CD4-positive, alpha-beta memory T cell (primary cell): ENCODE measurements at regions not wholly inside any gene's neighbourhood (a gene's known extent, or its start where the extent isn't known, plus 50 kb on each side); places are given as distances from the start of the nearest gene placed in this dataset.

Experiments
- CTCF ChIA-PET: fragments of 350-600 bp; sonication (Branson Sonifier 250); formaldehyde crosslinking; loops from one replicate; lab custom pipeline; 2021; ENCODE audit warnings: inconsistent platforms; ENCODE audit not compliant: partially characterized antibody; lab: Charles Lee
- POLR2A ChIA-PET: fragments of 350-600 bp; sonication (Branson Sonifier 250); formaldehyde crosslinking; loops from one replicate; lab custom pipeline; 2021; ENCODE audit not compliant: partially characterized antibody; lab: Charles Lee
- DNase-seq, 5 donors: peaks; one replicate each; pipeline versions ENCODE4 v3.0.0 to v3.0.0-alpha.2; 2020 to 2022; ENCODE audit warnings: mixed read lengths in 1 of 5
- H3K27ac ChIP-seq: one replicate; pipeline ENCODE4 v1.7.0; 2013; ENCODE audit warnings: low read depth, low read length
- H3K27me3 ChIP-seq: 2 replicates; pipeline ENCODE4 v1.7.0; 2013; ENCODE audit warnings: mild to moderate bottlenecking, low read length, moderate library complexity; ENCODE audit not compliant: insufficient read depth
- H3K36me3 ChIP-seq: 2 replicates; pipeline ENCODE4 v1.7.0; 2013; ENCODE audit warnings: mild to moderate bottlenecking, low read length, moderate library complexity; ENCODE audit not compliant: insufficient read depth
- H3K4me1 ChIP-seq: 2 replicates; pipeline ENCODE4 v1.7.0; 2013; ENCODE audit warnings: mild to moderate bottlenecking, low read length, moderate library complexity; ENCODE audit not compliant: insufficient read depth
- H3K4me3 ChIP-seq, 2 donors: one replicate each; pipeline ENCODE4 v1.7.0; 2013; ENCODE audit warnings: low read length in 2 of 2, mild to moderate bottlenecking in 1 of 2
- H3K9me3 ChIP-seq, 2 donors: one replicate each; pipeline ENCODE4 v1.7.0; 2013; ENCODE audit warnings: low read length in 2 of 2, control low read depth in 1 of 2; ENCODE audit not compliant: control insufficient read depth in 1 of 2
- H3K27ac Mint-ChIP-seq, 7 donors: one replicate each; pipeline ENCODE4 v1.8.0; 2020 to 2021; ENCODE audit warnings: mixed read lengths in 7 of 7, mild to moderate bottlenecking in 6 of 7, inconsistent platforms in 3 of 7, moderate library complexity in 3 of 7
- H3K27me3 Mint-ChIP-seq, 2 donors: one replicate each; pipeline ENCODE4 v1.8.0; 2020 to 2021; ENCODE audit warnings: mixed read lengths in 2 of 2
- H3K36me3 Mint-ChIP-seq, 2 donors: one replicate each; pipeline ENCODE4 v1.8.0; 2020 to 2021; ENCODE audit warnings: mixed read lengths in 2 of 2, inconsistent platforms in 1 of 2, mild to moderate bottlenecking in 1 of 2
- H3K4me1 Mint-ChIP-seq, 4 donors: one replicate each; pipeline ENCODE4 v1.8.0; 2020 to 2021; ENCODE audit warnings: mixed read lengths in 4 of 4, mild to moderate bottlenecking in 1 of 4
- H3K4me3 Mint-ChIP-seq, 8 donors: one replicate each; pipeline ENCODE4 v1.8.0; 2020 to 2021; ENCODE audit warnings: mixed read lengths in 8 of 8, mild to moderate bottlenecking in 7 of 8, moderate library complexity in 6 of 8, inconsistent platforms in 3 of 8
- H3K9me3 Mint-ChIP-seq, 8 donors: one replicate each; pipeline ENCODE4 v1.8.0; 2020 to 2021; ENCODE audit warnings: mixed read lengths in 8 of 8, mild to moderate bottlenecking in 5 of 8, inconsistent platforms in 3 of 8, moderate library complexity in 1 of 8
- intact Hi-C: fragments of 100-400 bp; cut with micrococcal nuclease; formaldehyde crosslinking; loops from one replicate; pipeline ENCODE4 v1.15.1; 2023

DNA sequence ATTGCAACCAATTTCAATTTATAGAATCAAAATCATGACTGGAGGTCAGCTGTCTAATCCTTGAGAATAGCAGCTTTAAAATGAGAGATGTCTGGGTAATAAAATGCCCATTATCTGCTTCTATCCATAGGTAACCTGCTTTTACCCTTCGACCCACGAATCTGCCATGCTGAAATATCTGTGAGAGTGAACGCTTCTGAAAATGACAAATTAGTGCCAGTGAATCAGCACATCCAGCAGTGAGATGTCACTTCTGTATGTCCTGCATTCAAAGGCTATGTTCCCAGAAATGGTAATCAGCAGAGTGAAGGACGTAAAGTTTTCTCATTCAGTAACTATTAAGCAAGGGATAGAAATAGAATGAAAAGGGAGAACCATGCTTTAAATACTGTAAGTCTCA lies 532.4 kb upstream of the ITGA1 start:
- H3K4me1 ChIP-seq, result no peaks in the 10 kb centered on the region
- Mint-ChIP-seq H3K27ac (no peak overlapping the region), H3K9me3 (peaks cover 0 to 9% (median 0%) of the 10 kb centered on the region in 8 donors), H3K4me1 (no peaks in the 10 kb centered on the region), H3K36me3 (no peaks in the 10 kb centered on the region), H3K27me3 (no peaks in the 10 kb centered on the region), H3K4me3 (no peak overlapping the region)
- no peaks in the 10 kb centered on the region for H3K27me3 ChIP-seq
- H3K4me3 ChIP-seq, result no peak overlapping the region
- no peaks in the 10 kb centered on the region for H3K36me3 ChIP-seq
- H3K9me3 ChIP-seq, result no peaks in the 10 kb centered on the region
- intact Hi-C loops, result no loop called here
- CTCF ChIA-PET, result no interaction called here
- no peak overlapping the region for H3K27ac ChIP-seq
- no peak for DNase-seq
- POLR2A ChIA-PET, result no interaction called here

DNA sequence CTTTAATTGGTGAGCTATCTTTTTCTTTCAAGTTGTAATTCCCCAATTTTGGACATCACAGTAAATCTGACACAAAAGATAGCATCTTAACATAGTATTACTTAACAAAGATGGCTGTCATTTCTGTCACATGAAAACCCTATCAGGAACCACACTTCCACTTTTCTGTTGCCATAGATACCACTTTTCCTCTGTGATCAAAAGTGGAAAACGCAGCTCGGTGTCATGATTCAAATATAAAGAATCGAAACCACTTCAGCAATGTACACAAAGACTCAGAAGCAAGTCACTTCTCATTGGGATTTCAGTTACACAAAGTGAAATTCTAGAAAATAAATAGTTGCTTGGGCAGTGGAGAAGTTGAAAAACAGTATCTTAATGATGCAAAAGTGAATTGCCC lies 524.9 kb upstream of the ITGA1 start:
- Mint-ChIP-seq H3K27me3 (no peaks in the 10 kb centered on the region), H3K36me3 (no peaks in the 10 kb centered on the region), H3K9me3 (peaks cover 0 to 3% (median 0%) of the 10 kb centered on the region in 8 donors), H3K27ac (no peak overlapping the region), H3K4me1 (no peaks in the 10 kb centered on the region), H3K4me3 (no peak overlapping the region)
- H3K4me1 ChIP-seq, result no peaks in the 10 kb centered on the region
- ChIA-PET POLR2A (no interaction called here), CTCF (no interaction called here)
- no peaks in the 10 kb centered on the region for H3K36me3 ChIP-seq
- no peaks in the 10 kb centered on the region for H3K9me3 ChIP-seq
- no peak for DNase-seq
- no peak overlapping the region for H3K4me3 ChIP-seq
- H3K27me3 ChIP-seq, result no peaks in the 10 kb centered on the region
- intact Hi-C loops, result no loop called here
- no peak overlapping the region for H3K27ac ChIP-seq

DNA sequence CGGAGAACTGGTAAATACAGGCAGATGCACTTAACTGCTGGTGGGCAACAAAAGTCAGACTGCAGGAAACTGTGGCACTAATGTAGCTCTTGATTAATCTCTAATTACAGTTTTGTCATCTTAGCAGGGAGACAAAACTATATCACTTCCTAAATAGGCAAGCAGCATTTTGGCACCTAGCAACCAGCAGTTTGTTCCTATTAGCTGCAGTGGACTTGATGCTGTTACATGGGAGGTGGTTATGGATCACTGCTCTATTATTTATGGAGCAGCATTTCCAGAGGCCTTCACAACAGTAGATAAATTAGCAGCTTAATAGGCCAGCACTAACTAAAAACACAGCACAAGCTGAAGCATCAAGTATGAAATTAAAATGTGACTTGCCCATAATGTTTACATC lies 518.3 kb upstream of the ITGA1 start:
- Histone ChIP-seq H3K4me1 (no peaks in the 10 kb centered on the region), H3K27ac (no peak overlapping the region), H3K4me3 (no peak overlapping the region), H3K36me3 (no peaks in the 10 kb centered on the region), H3K27me3 (no peaks in the 10 kb centered on the region), H3K9me3 (no peaks in the 10 kb centered on the region)
- peaks cover 0 to 5% (median 0%) of the 10 kb centered on the region in 8 donors for H3K9me3 Mint-ChIP-seq
- CTCF ChIA-PET, result no interaction called here
- no peak overlapping the region for H3K27ac Mint-ChIP-seq
- H3K36me3 Mint-ChIP-seq, result no peaks in the 10 kb centered on the region
- POLR2A ChIA-PET, result no interaction called here
- H3K4me1 Mint-ChIP-seq, result peaks cover 0 to 2% (median under 1%) of the 10 kb centered on the region in 4 donors
- no peaks in the 10 kb centered on the region for H3K27me3 Mint-ChIP-seq
- no peak for DNase-seq
- intact Hi-C loops, result no loop called here
- H3K4me3 Mint-ChIP-seq, result no peak overlapping the region

DNA sequence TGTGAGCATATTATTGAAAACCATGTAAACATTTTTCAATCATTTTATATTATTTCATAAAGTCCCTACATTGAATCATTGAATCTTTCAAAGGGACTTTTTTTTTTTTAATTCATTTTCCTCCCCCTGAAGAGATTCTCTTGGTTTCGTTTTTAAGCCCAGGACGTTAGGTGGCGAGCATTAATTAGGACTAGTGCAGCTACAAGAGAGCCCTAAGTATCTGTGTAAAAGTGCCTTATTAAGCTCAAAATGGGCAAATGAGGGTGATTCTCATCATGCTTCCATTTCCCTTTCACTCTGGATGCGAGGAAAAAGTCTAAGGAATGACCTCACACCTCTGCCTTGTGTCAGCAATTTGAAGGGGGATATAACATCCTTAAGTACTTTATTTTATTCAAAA lies 517.9 kb upstream of the ITGA1 start:
- intact Hi-C loops, result no loop called here
- POLR2A ChIA-PET, result no interaction called here
- Histone ChIP-seq H3K27ac (no peak overlapping the region), H3K4me1 (no peaks in the 10 kb centered on the region), H3K9me3 (no peaks in the 10 kb centered on the region), H3K36me3 (no peaks in the 10 kb centered on the region), H3K27me3 (no peaks in the 10 kb centered on the region), H3K4me3 (no peak overlapping the region)
- Mint-ChIP-seq H3K4me3 (no peak overlapping the region), H3K4me1 (peaks cover 0 to 2% (median under 1%) of the 10 kb centered on the region in 4 donors), H3K9me3 (peaks cover 0 to 5% (median 0%) of the 10 kb centered on the region in 8 donors), H3K27me3 (no peaks in the 10 kb centered on the region), H3K27ac (no peak overlapping the region), H3K36me3 (no peaks in the 10 kb centered on the region)
- no peak for DNase-seq
- CTCF ChIA-PET, result no interaction called here

DNA sequence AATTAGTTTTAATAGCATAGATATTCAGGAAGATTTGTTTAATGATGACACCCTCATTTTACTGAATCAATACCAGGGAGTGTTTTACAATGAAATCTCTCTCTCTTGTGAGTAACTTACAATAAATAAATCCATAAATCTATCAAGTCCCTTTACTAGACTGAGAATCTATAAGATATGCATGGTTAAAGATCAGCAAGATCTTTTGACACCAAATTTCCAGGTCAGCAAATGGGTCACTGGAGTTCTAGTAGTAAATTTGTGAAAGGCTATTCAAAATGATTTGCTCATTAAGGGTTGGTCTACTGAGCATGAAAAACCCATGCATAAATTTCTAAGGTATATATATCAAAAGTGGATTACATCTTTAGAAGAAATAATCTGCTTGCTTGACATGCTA lies 512.1 kb upstream of the ITGA1 start:
- no peak for DNase-seq
- H3K4me1 Mint-ChIP-seq, result peaks cover 0 to 2% (median 0%) of the 10 kb centered on the region in 4 donors
- H3K4me1 ChIP-seq, result no peaks in the 10 kb centered on the region
- no peaks in the 10 kb centered on the region for H3K27me3 Mint-ChIP-seq
- POLR2A ChIA-PET, result no interaction called here
- CTCF ChIA-PET, result no interaction called here
- intact Hi-C loops, result no loop called here
- no peak overlapping the region for H3K4me3 Mint-ChIP-seq
- H3K9me3 ChIP-seq, result no peaks in the 10 kb centered on the region
- H3K36me3 ChIP-seq, result no peaks in the 10 kb centered on the region
- no peak overlapping the region for H3K4me3 ChIP-seq
- no peak overlapping the region for H3K27ac Mint-ChIP-seq
- H3K9me3 Mint-ChIP-seq, result peaks cover 0 to 15% (median 4%) of the 10 kb centered on the region in 8 donors
- no peak overlapping the region for H3K27ac ChIP-seq
- no peaks in the 10 kb centered on the region for H3K36me3 Mint-ChIP-seq
- no peaks in the 10 kb centered on the region for H3K27me3 ChIP-seq

DNA sequence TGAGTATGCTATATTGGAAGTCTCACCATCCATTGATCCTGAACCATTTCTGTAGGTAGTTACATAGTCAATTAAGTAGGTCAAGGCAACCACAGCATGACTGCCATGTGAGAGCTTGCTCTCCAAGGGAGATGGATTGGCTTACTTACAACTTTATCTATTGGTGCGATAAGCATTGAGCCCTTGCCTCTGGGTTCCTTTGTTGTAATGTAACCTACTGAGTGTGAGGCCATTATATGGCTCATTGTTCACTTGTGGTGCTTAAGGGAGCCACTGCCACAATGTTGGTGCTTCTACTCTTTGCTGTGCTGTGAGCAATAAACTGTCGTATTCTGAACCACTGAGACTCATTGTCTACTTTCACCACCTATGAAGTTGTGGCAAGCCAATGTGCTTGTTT lies 510.6 kb upstream of the ITGA1 start:
- Mint-ChIP-seq H3K9me3 (peaks cover under 1 to 21% (median 4%) of the 10 kb centered on the region in 8 donors), H3K4me3 (no peak overlapping the region), H3K36me3 (no peaks in the 10 kb centered on the region), H3K27ac (no peak overlapping the region), H3K4me1 (peaks cover 0 to 2% (median 0%) of the 10 kb centered on the region in 4 donors), H3K27me3 (no peaks in the 10 kb centered on the region)
- H3K4me1 ChIP-seq, result no peaks in the 10 kb centered on the region
- DNase-seq, result no peak
- no peaks in the 10 kb centered on the region for H3K27me3 ChIP-seq
- intact Hi-C loops, result no loop called here
- no peak overlapping the region for H3K4me3 ChIP-seq
- POLR2A ChIA-PET, result no interaction called here
- no peaks in the 10 kb centered on the region for H3K9me3 ChIP-seq
- CTCF ChIA-PET, result no interaction called here
- no peak overlapping the region for H3K27ac ChIP-seq
- H3K36me3 ChIP-seq, result no peaks in the 10 kb centered on the region

DNA sequence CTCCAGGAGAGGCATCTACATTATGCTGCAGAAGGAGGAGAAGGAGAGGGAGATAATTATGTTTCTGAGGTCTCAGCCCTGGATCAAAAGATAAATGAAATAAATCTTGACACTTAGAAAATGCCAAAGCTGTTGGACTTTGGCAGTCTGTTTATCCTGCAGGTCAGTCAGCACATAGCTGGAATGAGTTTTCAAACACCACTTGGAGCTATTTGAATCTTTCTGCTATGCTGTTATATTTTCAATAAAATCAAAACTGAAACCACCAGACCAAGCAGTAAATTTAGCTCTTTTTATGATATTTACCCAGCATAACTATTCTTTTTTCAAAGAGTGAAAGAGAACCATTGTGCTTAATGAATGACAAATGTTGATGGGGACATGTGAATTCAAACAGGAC lies 505.1 kb upstream of the ITGA1 start:
- no peaks in the 10 kb centered on the region for H3K27me3 Mint-ChIP-seq
- peaks cover 0 to 21% (median 6%) of the 10 kb centered on the region in 8 donors for H3K9me3 Mint-ChIP-seq
- ChIA-PET POLR2A (no interaction called here), CTCF (no interaction called here)
- no peaks in the 10 kb centered on the region for H3K36me3 Mint-ChIP-seq
- intact Hi-C loops, result no loop called here
- Histone ChIP-seq H3K27ac (no peak overlapping the region), H3K4me1 (no peaks in the 10 kb centered on the region), H3K9me3 (no peaks in the 10 kb centered on the region), H3K36me3 (no peaks in the 10 kb centered on the region), H3K4me3 (no peak overlapping the region), H3K27me3 (no peaks in the 10 kb centered on the region)
- no peak overlapping the region for H3K4me3 Mint-ChIP-seq
- DNase-seq, result no peak
- H3K4me1 Mint-ChIP-seq, result no peaks in the 10 kb centered on the region
- H3K27ac Mint-ChIP-seq, result no peak overlapping the region

DNA sequence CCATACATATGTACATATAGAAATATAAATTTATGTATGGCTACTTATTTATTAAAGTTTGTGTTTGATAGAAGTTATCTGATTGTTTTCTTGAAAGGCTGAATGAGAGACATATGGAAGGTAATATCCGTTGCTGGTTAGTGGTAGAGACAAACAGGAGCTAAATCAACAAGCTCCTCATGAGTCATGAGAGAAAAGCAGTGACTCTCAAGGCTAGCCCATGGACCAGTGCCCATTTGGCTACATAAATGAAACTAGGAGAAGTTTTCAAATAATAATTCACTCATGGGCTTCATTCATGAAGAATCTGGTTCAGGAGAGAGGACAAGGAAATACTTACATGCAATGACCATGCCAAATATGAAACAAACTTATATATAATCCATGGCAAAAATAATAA lies 504.5 kb upstream of the ITGA1 start:
- Mint-ChIP-seq H3K4me1 (no peaks in the 10 kb centered on the region), H3K27ac (no peak overlapping the region), H3K27me3 (no peaks in the 10 kb centered on the region), H3K4me3 (no peak overlapping the region), H3K36me3 (no peaks in the 10 kb centered on the region), H3K9me3 (peaks cover 0 to 21% (median 6%) of the 10 kb centered on the region in 8 donors)
- DNase-seq, result no peak
- Histone ChIP-seq H3K27ac (no peak overlapping the region), H3K4me3 (no peak overlapping the region), H3K36me3 (no peaks in the 10 kb centered on the region), H3K9me3 (no peaks in the 10 kb centered on the region), H3K27me3 (no peaks in the 10 kb centered on the region), H3K4me1 (no peaks in the 10 kb centered on the region)
- intact Hi-C loops, result no loop called here
- CTCF ChIA-PET, result no interaction called here
- POLR2A ChIA-PET, result no interaction called here
